Sigmoid colon (tissue), 6 donors: ENCODE measurements at regions not wholly inside any gene's neighbourhood (a gene's known extent, or its start where the extent isn't known, plus 50 kb on each side); places are given as distances from the start of the nearest gene placed in this dataset.

Experiments
- DNase-seq: peaks from one replicate; pipeline ENCODE4 v3.0.0-alpha.2; 2019
- H3K27ac ChIP-seq, 4 donors: fragments of 200-600 bp; sonication (generic); one replicate each; pipeline ENCODE4 v1.5.1; 2016 to 2019; ENCODE audit warnings: mild to moderate bottlenecking in 1 of 4
- H3K27me3 ChIP-seq, 3 donors: fragments of 200-600 bp; sonication (generic); one replicate each; pipeline ENCODE4 v1.5.1; 2019; ENCODE audit warnings: mild to moderate bottlenecking in 1 of 3
- H3K36me3 ChIP-seq, 4 donors: fragments of 200-600 bp; sonication (generic); one replicate each; pipeline ENCODE4 v1.5.1; 2016 to 2019
- H3K4me1 ChIP-seq, 4 donors: fragments of 200-600 bp; sonication (generic); one replicate each; pipeline ENCODE4 v1.5.1; 2017 to 2019
- H3K4me3 ChIP-seq, 4 donors: fragments of 200-600 bp; sonication (generic); one replicate each; pipeline ENCODE4 v1.5.1; 2017 to 2019; ENCODE audit warnings: mild to moderate bottlenecking in 2 of 4, moderate library complexity in 1 of 4
- H3K9me3 ChIP-seq, 4 donors: fragments of 200-600 bp in 3 of 4; sonication (generic) in 3 of 4; one replicate each; pipeline versions ENCODE4 v1.5.1 to v1.6.1; 2013 to 2019
- EP300 ChIP-seq, 4 donors: sonication (generic); formaldehyde crosslinking; IDR thresholded peaks; one replicate each; pipeline ENCODE4 v1.6.1; 2017; ENCODE audit warnings: antibody characterized with exemption in 4 of 4
- POLR2A ChIP-seq, 2 donors: fragments of 450-650 bp; IDR thresholded peaks; one replicate each; pipeline ENCODE4 v1.6.1; 2016; ENCODE audit warnings: antibody characterized with exemption in 2 of 2, mild to moderate bottlenecking in 2 of 2, moderate library complexity in 2 of 2
- POLR2AphosphoS5 ChIP-seq, 4 donors: sonication (generic); formaldehyde crosslinking; IDR thresholded peaks; one replicate each; pipeline ENCODE4 v1.6.1; 2017; ENCODE audit warnings: antibody characterized with exemption in 4 of 4
- WGBS, 2 donors: extraction: QIAGEN DNeasy Blood & Tissue Kit; methylation state at CpG; one replicate each; pipeline ENCODE4 v1.1.7; 2013; 5-methylcytosine and 5-hydroxymethylcytosine counted together
- intact Hi-C: fragments of 100-400 bp; cut with DNase I; formaldehyde crosslinking; loops from one replicate; pipeline ENCODE4 v1.15.1; 2023
- TF ChIP-seq, protein P1 (sequence below), 4 experiments: fragments of 450-650 bp in 3 of 4; fragments of 200-600 bp in 1 of 4; IDR thresholded peaks; one replicate each; pipeline ENCODE4 v1.5.1; 2016 to 2019; ENCODE audit warnings: antibody characterized with exemption in 4 of 4, mild to moderate bottlenecking in 3 of 4, moderate library complexity in 2 of 4
- donor health status: healthy with polysubstance abuse.
- donor health status: healthy.

DNA sequence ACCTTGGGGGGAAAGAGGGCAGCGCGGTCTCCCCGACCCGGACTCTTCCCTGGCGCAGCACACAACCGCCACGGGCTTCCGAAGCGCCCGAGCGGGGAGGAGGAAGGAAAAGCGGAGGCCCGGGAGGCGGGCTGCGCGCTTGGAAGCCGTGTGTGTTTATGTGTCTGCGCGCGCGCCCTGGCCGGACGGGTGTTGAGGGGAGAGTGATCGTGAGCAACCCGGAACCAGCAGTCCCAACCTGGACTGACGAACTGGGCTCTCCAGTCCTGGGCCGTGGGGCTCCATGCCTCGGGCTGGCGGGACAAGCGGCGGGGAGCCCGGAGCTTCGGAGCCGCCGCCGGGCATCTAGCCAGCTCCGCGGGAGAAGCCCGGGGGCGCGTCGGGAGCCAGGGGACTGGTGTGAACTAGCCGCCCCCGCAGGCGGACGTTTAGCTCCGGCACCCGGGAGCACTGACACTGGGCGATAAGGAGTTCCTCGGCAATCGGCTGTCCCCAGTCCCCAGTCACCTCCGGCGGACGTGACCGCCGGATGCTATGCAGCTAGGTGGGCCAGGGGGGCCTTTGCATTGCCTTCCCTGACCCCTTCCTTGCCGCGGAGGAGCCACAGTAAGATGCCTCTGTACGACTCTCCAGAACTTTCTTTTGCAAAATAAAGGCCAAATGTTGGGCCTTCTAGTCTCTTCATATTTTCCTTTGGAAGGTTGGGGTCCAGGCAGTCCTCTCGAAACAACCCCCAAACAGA is 74.8 kb upstream of the BCOR start:
- intact Hi-C loops = loop anchor here (5.0 to 10.0 kb wide), 2 partner anchors 265 to 292 kb away; no protein-coding TSS in a partner anchor
- H3K27ac ChIP-seq = peak overlapping the region; percentile 91 to 97 (median 93)
- H3K36me3 ChIP-seq = no peaks in the 10 kb centered on the region
- peaks cover 0 to 14% (median 0%) of the 10 kb centered on the region in 3 donors for H3K27me3 ChIP-seq
- peak overlapping the region; percentile 32 to 52 (median 48) for H3K4me3 ChIP-seq
- peak; percentile 88 for DNase-seq
- TF ChIP-seq POLR2A (IDR thresholded peaks at IDR 0.05) (peak in 1 of 2 donors; percentile 38), POLR2AphosphoS5 (IDR thresholded peaks at IDR 0.05) (peak; percentile 43 to 73 (median 63)), EP300 (IDR thresholded peaks at IDR 0.05) (no peak)
- TF ChIP-seq, protein P1, sequence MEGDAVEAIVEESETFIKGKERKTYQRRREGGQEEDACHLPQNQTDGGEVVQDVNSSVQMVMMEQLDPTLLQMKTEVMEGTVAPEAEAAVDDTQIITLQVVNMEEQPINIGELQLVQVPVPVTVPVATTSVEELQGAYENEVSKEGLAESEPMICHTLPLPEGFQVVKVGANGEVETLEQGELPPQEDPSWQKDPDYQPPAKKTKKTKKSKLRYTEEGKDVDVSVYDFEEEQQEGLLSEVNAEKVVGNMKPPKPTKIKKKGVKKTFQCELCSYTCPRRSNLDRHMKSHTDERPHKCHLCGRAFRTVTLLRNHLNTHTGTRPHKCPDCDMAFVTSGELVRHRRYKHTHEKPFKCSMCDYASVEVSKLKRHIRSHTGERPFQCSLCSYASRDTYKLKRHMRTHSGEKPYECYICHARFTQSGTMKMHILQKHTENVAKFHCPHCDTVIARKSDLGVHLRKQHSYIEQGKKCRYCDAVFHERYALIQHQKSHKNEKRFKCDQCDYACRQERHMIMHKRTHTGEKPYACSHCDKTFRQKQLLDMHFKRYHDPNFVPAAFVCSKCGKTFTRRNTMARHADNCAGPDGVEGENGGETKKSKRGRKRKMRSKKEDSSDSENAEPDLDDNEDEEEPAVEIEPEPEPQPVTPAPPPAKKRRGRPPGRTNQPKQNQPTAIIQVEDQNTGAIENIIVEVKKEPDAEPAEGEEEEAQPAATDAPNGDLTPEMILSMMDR (IDR thresholded peaks at IDR 0.05) = no peak
- H3K4me1 ChIP-seq = peaks cover 0 to 71% (median 39%) of the 10 kb centered on the region in 4 donors
- WGBS, 2 donors = 7 to 14% methylated on average over 60 of the region's 60 CpGs
- H3K9me3 ChIP-seq = no peaks in the 10 kb centered on the region

DNA sequence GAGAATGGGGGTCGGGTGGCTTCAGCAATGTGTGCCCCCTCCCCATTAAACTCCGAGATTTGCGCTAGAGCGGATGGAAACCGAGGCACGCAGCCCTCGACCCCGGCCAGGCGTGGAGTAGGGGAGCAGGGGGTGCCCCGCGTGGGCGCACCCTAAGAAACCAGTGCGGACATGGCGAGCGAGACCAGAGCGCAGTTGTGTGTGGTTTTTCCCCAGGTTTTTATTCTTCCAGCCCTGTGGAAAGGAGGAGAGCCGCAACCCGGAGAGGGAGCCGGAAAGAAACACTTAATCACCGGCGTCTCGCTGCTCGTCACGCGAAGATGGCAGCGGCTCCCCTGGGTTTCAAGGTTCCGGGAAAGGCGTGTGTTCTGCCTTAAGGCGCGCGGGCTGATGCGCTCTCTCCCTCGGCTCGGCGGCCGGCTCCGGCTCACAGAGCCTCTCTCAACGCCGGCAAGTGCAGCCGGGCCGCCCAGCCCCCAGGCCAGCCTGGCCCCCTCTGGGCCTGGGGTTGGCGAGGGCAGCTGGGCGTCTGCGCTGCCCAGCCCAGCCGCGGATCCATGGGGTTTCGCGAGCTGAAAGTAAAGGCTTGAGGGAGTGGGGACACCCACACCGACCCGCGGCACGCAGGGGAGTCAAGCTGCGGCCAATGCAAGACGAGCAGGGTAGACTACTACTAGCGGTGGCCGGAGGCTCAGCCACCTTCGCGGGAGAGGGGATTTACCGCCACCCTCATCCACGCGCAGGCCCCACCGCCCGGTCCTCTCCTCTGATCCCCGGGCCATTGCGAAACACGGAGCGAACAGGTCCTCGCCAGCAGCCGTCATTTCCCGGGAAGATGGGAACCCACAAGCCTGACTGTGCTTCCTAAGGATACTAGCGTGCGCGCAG is 74.0 kb upstream of the BCOR start:
- peak; percentile 88 for DNase-seq
- Histone ChIP-seq H3K9me3 (no peaks in the 10 kb centered on the region), H3K27me3 (peaks cover 0 to 14% (median 0%) of the 10 kb centered on the region in 3 donors), H3K4me3 (peak overlapping the region; percentile 32 to 52 (median 48)), H3K36me3 (no peaks in the 10 kb centered on the region), H3K4me1 (peaks cover 0 to 74% (median 41%) of the 10 kb centered on the region in 4 donors), H3K27ac (peak overlapping the region; percentile 91 to 97 (median 93))
- 1 to 3% methylated on average over 73 of the region's 73 CpGs for WGBS, 2 donors
- intact Hi-C loops = loop anchor here (5.0 to 10.0 kb wide), 2 partner anchors 264 to 293 kb away; no protein-coding TSS in a partner anchor
- TF ChIP-seq, protein P1 (IDR thresholded peaks at IDR 0.05) = no peak
- no peak for TF ChIP-seq POLR2AphosphoS5 (IDR thresholded peaks at IDR 0.05)
- TF ChIP-seq POLR2A (IDR thresholded peaks at IDR 0.05) = no peak
- TF ChIP-seq EP300 (IDR thresholded peaks at IDR 0.05) = no peak

DNA sequence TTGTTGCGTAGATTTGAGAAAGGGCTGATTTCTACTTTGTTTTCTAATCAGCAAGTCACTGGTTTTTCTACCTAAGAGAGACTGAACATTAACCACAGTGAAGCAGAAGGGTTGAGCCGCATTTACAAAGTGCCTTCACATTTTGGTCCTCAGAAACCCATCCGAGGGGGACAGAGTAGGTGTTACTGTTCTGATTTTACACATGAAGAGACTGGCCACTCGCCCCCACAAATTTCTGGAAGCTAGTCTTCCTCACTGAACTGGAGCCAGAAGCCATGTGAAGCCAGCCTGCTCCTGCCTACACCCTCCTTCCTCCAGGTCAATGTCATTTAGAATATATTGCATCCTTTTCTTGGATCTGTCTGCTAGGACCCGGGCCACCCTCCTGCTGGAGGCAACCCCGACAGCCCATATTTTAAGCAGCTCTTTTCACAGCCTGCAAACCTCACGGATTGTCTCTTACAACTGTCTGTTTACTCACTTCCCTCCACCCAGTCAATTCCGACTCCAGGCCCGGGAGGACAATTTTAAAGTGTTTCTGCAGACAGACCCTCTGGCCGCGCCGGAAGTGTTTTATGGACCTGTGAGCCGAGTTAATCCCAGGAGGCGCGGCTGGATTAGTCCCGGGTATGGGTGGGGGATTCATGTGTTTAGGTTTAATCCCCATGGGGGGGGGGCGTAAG is 73.2 kb upstream of the BCOR start:
- intact Hi-C loops = loop anchor here (5.0 to 10.0 kb wide), 2 partner anchors 264 to 294 kb away; no protein-coding TSS in a partner anchor
- WGBS, 2 donors = 12 to 13% methylated on average over 17 of the region's 17 CpGs
- Histone ChIP-seq H3K27ac (peak overlapping the region; percentile 91 to 97 (median 93)), H3K36me3 (no peaks in the 10 kb centered on the region), H3K27me3 (peaks cover 0 to 9% (median 0%) of the 10 kb centered on the region in 3 donors), H3K4me1 (peaks cover 0 to 75% (median 45%) of the 10 kb centered on the region in 4 donors), H3K9me3 (no peaks in the 10 kb centered on the region), H3K4me3 (peak overlapping the region; percentile 32 to 52 (median 48))
- DNase-seq = no peak
- no peak for TF ChIP-seq POLR2AphosphoS5 (IDR thresholded peaks at IDR 0.05)

DNA sequence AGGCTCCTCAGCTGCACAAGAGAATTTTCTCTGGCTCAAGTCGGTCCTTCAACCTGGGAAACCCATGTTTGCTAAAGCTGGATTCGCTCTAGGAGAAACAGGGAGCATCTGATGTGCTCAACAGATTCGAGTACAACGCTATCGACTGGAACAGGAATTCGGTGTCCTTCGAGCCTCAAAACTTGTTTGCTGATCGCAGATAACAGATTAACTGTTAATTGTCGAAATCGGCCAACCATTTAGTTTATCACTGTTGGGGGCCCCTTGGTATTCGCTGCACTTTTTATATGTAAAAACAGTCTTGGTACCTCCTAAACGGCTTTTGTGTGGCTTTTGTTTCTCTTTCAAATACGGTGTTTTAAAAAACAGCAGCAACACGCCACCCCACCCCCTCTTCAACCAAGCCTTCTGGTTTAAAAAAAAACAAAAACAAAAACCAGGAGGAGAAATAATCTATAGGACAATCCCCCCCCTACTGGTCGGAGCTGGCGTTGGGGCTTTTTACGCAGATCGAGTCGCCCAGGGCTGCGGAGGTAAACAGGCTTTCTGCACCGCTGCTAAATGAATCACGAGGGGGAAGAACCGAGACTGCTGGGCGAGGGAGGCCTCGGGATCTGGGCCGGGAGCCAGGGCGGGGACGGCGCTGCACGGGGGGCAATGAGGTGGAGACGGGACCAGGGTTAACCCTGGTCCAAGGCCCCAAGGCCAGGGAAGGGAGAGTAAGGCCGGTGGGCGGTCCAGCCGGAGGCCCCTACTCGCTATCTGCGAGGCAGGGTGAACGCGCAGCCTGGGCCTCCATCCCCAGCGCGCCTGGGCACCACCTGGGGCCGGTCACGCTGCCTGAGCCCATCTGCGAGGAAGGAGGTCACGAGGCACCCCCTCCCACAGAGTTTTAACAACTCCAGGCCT is 71.7 kb upstream of the BCOR start:
- Histone ChIP-seq H3K27me3 (peaks cover 0 to 9% (median 0%) of the 10 kb centered on the region in 3 donors), H3K4me3 (peak overlapping the region in 1 of 4 donors; percentile 13), H3K36me3 (no peaks in the 10 kb centered on the region), H3K27ac (peak overlapping the region; percentile 6 to 97 (median 91)), H3K9me3 (no peaks in the 10 kb centered on the region), H3K4me1 (peaks cover 0 to 59% (median 42%) of the 10 kb centered on the region in 4 donors)
- intact Hi-C loops = loop anchor here (2.0 to 10.0 kb wide), 3 partner anchors 71 to 295 kb away; no protein-coding TSS in a partner anchor
- WGBS, 2 donors = 31 to 36% methylated on average over 44 of the region's 44 CpGs
- DNase-seq = peak; percentile 82
- TF ChIP-seq, protein P1 (IDR thresholded peaks at IDR 0.05) = peak in 3 of 4 experiments; percentile 24 to 31 (median 30)
- no peak for TF ChIP-seq EP300 (IDR thresholded peaks at IDR 0.05)
- no peak for TF ChIP-seq POLR2A (IDR thresholded peaks at IDR 0.05)
- TF ChIP-seq POLR2AphosphoS5 (IDR thresholded peaks at IDR 0.05) = peak in 1 of 4 donors; percentile 40
